Hepatocyte (in vitro differentiated cells): ENCODE measurements at regions not wholly inside any gene's neighbourhood (a gene's known extent, or its start where the extent isn't known, plus 50 kb on each side); places are given as distances from the start of the nearest gene placed in this dataset.

Experiments
- DNase-seq: peaks from one replicate; pipeline ENCODE4 v3.0.0-alpha.2; 2016; ENCODE audit warnings: low spot score
- H2AFZ ChIP-seq: fragments of 200-600 bp; sonication (generic); 2 replicates; pipeline ENCODE4 v1.6.0; 2016; ENCODE audit warnings: antibody characterized with exemption, mild to moderate bottlenecking
- H3K27ac ChIP-seq: fragments of 200-600 bp; sonication (generic); 2 replicates; pipeline ENCODE4 v1.5.1; 2016; ENCODE audit warnings: mild to moderate bottlenecking
- H3K27me3 ChIP-seq: fragments of 200-600 bp; sonication (generic); 2 replicates; pipeline ENCODE4 v1.6.1; 2016
- H3K36me3 ChIP-seq: fragments of 200-600 bp; sonication (generic); replicated peaks from 2 replicates; pipeline ENCODE4 v1.5.1; 2016; ENCODE audit warnings: low read depth; ENCODE audit not compliant: insufficient read depth
- H3K4me1 ChIP-seq: fragments of 200-600 bp; sonication (generic); 2 replicates; pipeline ENCODE4 v1.5.1; 2016; ENCODE audit warnings: mild to moderate bottlenecking, moderate library complexity; ENCODE audit not compliant: insufficient read depth
- H3K4me2 ChIP-seq: fragments of 200-600 bp; sonication (generic); 2 replicates; pipeline ENCODE4 v1.6.0; 2016
- H3K4me3 ChIP-seq: fragments of 200-600 bp; sonication (generic); 2 replicates; pipeline ENCODE4 v1.5.1; 2016; ENCODE audit warnings: mild to moderate bottlenecking
- H3K79me2 ChIP-seq: fragments of 200-600 bp; sonication (generic); 2 replicates; pipeline ENCODE4 v1.6.0; 2017; ENCODE audit warnings: mild to moderate bottlenecking
- H3K9me2 ChIP-seq: fragments of 200-600 bp; sonication (generic); replicated peaks from 2 replicates; pipeline ENCODE4 v1.6.0; 2017; ENCODE audit warnings: mild to moderate bottlenecking; ENCODE audit not compliant: insufficient read depth
- H3K9me3 ChIP-seq: fragments of 200-600 bp; sonication (generic); 2 replicates; pipeline ENCODE4 v1.5.1; 2016; ENCODE audit warnings: low read depth, mild to moderate bottlenecking
- H4K20me1 ChIP-seq: fragments of 200-600 bp; sonication (generic); 2 replicates; pipeline ENCODE4 v1.6.0; 2016; ENCODE audit warnings: mild to moderate bottlenecking; ENCODE audit not compliant: insufficient read depth, poor library complexity, severe bottlenecking
- CTCF ChIP-seq: fragments of 200-600 bp; sonication (generic); IDR thresholded peaks from 2 replicates; pipeline ENCODE4 v1.5.1; 2016; ENCODE audit warnings: antibody characterized with exemption, mild to moderate bottlenecking; ENCODE audit not compliant: poor library complexity
- EZH2 ChIP-seq: fragments of 200-600 bp; sonication (generic); IDR thresholded peaks from 2 replicates; pipeline ENCODE4 v1.6.1; 2016; ENCODE audit warnings: antibody characterized with exemption, mild to moderate bottlenecking, borderline replicate concordance
- EZH2phosphoT487 ChIP-seq: fragments of 200-600 bp; sonication (generic); IDR thresholded peaks from one replicate; pipeline ENCODE4 v1.6.1; 2018; ENCODE audit warnings: antibody characterized with exemption, mild to moderate bottlenecking, low read depth, moderate library complexity; ENCODE audit not compliant: unreplicated experiment, severe bottlenecking
- WGBS: methylation state at CpG from one replicate; pipeline ENCODE4 v1.1.6; 2016; ENCODE audit warnings: low lambda C conversion rate; ENCODE audit errors: missing lambda C conversion rate; 5-methylcytosine and 5-hydroxymethylcytosine counted together

- no peak for DNase-seq
- no peak overlapping the region for H3K4me3 ChIP-seq
- H3K4me1 ChIP-seq = no peaks in the 10 kb centered on the region
- H3K9me2 ChIP-seq = no peaks in the 10 kb centered on the region
- H2AFZ ChIP-seq = no peak overlapping the region
- TF ChIP-seq EZH2 = no peak
- no peak for TF ChIP-seq CTCF
- TF ChIP-seq EZH2phosphoT487 = no peak
- WGBS = 100% methylated on average over 1 of the region's 1 CpG
- H3K9me3 ChIP-seq = no peaks in the 10 kb centered on the region
- H3K36me3 ChIP-seq = no peaks in the 10 kb centered on the region
- H3K4me2 ChIP-seq = no peak overlapping the region
- no peaks in the 10 kb centered on the region for H3K79me2 ChIP-seq
- H3K27me3 ChIP-seq = no peaks in the 10 kb centered on the region
- H3K27ac ChIP-seq = no peak overlapping the region
- no peaks in the 10 kb centered on the region for H4K20me1 ChIP-seq
These were observed 104.6 kb upstream of the SIX3 start for GRCh38 chr2:44836916-44837315.

GRCh38 chr2:44838116-44838790 is 103.2 kb upstream of the SIX3 start:
- WGBS = 93% methylated on average over 13 of the region's 13 CpGs
- no peak for DNase-seq
- H4K20me1 ChIP-seq = no peaks in the 10 kb centered on the region

GRCh38 chr2:44839370-44839769 is 102.1 kb upstream of the SIX3 start:
- no peaks in the 10 kb centered on the region for H3K4me1 ChIP-seq
- 85% methylated on average over 5 of the region's 5 CpGs for WGBS
- H3K4me3 ChIP-seq = no peak overlapping the region
- H4K20me1 ChIP-seq = no peaks in the 10 kb centered on the region
- no peak for TF ChIP-seq EZH2
- TF ChIP-seq CTCF = no peak
- no peak for TF ChIP-seq EZH2phosphoT487
- H3K36me3 ChIP-seq = no peaks in the 10 kb centered on the region
- H3K9me3 ChIP-seq = no peaks in the 10 kb centered on the region
- no peak overlapping the region for H3K27ac ChIP-seq
- no peak for DNase-seq
- no peaks in the 10 kb centered on the region for H3K27me3 ChIP-seq
- H3K4me2 ChIP-seq = no peak overlapping the region
- no peaks in the 10 kb centered on the region for H3K9me2 ChIP-seq
- H2AFZ ChIP-seq = no peak overlapping the region
- H3K79me2 ChIP-seq = no peaks in the 10 kb centered on the region

More at GRCh38 chr2:44838116-44838790, 103.2 kb upstream of the SIX3 start:
- Histone ChIP-seq H3K27me3 (no peaks in the 10 kb centered on the region), H3K4me3 (no peak overlapping the region), H3K4me1 (no peaks in the 10 kb centered on the region), H3K9me3 (no peaks in the 10 kb centered on the region), H3K27ac (no peak overlapping the region), H3K9me2 (no peaks in the 10 kb centered on the region), H3K36me3 (no peaks in the 10 kb centered on the region), H3K79me2 (no peaks in the 10 kb centered on the region), H3K4me2 (no peak overlapping the region), H2AFZ (no peak overlapping the region)
- TF ChIP-seq EZH2 (no peak), CTCF (no peak), EZH2phosphoT487 (no peak)
